GM23338 (cell line): ENCODE measurements at regions not wholly inside any gene's neighbourhood (a gene's known extent, or its start where the extent isn't known, plus 50 kb on each side); places are given as distances from the start of the nearest gene placed in this dataset.

Experiments
- ATAC-seq: fragments of 200-7000 bp; cut with Tn5 transposase; 3 replicates; pipeline ENCODE4 v1.9.1; 2020
- DNase-seq: peaks from one replicate; pipeline ENCODE4 v3.0.0-alpha.2; 2015; ENCODE audit warnings: low spot score
- H2AFZ ChIP-seq: fragments of 200-600 bp; sonication (generic); 2 replicates; pipeline ENCODE4 v1.8.0; 2016; ENCODE audit warnings: antibody characterized with exemption, mild to moderate bottlenecking, moderate library complexity
- H3F3A ChIP-seq: fragments of 200-600 bp; sonication (generic); replicated peaks from 2 replicates; pipeline ENCODE4 v1.8.0; 2017; ENCODE audit warnings: antibody characterized with exemption, mixed run types, low read depth
- H3K27ac ChIP-seq: fragments of 200-600 bp; sonication (generic); 2 replicates; pipeline ENCODE4 v1.6.1; 2016; ENCODE audit warnings: low read depth
- H3K27me3 ChIP-seq: fragments of 200-600 bp; sonication (generic); 2 replicates; pipeline ENCODE4 v1.8.0; 2016; ENCODE audit warnings: mild to moderate bottlenecking, mixed run types, moderate library complexity; ENCODE audit not compliant: insufficient read depth
- H3K36me3 ChIP-seq: fragments of 200-600 bp; sonication (generic); 2 replicates; pipeline ENCODE4 v1.8.0; 2016; ENCODE audit warnings: mild to moderate bottlenecking; ENCODE audit not compliant: insufficient read depth
- H3K4me1 ChIP-seq: fragments of 200-600 bp; sonication (generic); 2 replicates; pipeline ENCODE4 v1.8.0; 2016; ENCODE audit warnings: mild to moderate bottlenecking, moderate library complexity; ENCODE audit not compliant: insufficient read depth
- H3K4me2 ChIP-seq: fragments of 200-600 bp; sonication (generic); 2 replicates; pipeline ENCODE4 v1.7.1; 2017; ENCODE audit warnings: mixed run types
- H3K4me3 ChIP-seq: fragments of 200-600 bp; sonication (generic); 2 replicates; pipeline ENCODE4 v1.6.1; 2016; ENCODE audit warnings: mixed run types
- H3K79me2 ChIP-seq: fragments of 200-600 bp; sonication (generic); replicated peaks from 2 replicates; pipeline ENCODE4 v1.8.0; 2017; ENCODE audit warnings: mild to moderate bottlenecking; ENCODE audit not compliant: insufficient read depth
- H3K9me2 ChIP-seq: fragments of 200-600 bp; sonication (generic); 2 replicates; pipeline ENCODE4 v1.8.0; 2017; ENCODE audit not compliant: insufficient read depth
- H4K20me1 ChIP-seq: fragments of 200-600 bp; sonication (generic); replicated peaks from 2 replicates; pipeline ENCODE4 v1.8.0; 2017; ENCODE audit warnings: mild to moderate bottlenecking; ENCODE audit not compliant: insufficient read depth
- H3K27ac Mint-ChIP-seq: 2 replicates; pipeline ENCODE4 v1.8.0; 2020; ENCODE audit warnings: inconsistent platforms, mild to moderate bottlenecking, moderate library complexity, mixed read lengths
- H3K27me3 Mint-ChIP-seq: 3 replicates; pipeline ENCODE4 v1.8.0; 2022; ENCODE audit warnings: low read depth, mild to moderate bottlenecking, moderate library complexity, mixed read lengths, inconsistent platforms; ENCODE audit not compliant: insufficient read depth, poor library complexity
- H3K36me3 Mint-ChIP-seq: 3 replicates; pipeline ENCODE4 v1.8.0; 2021; ENCODE audit warnings: low read depth, mild to moderate bottlenecking, inconsistent platforms, moderate library complexity, mixed read lengths
- H3K4me1 Mint-ChIP-seq: 3 replicates; pipeline ENCODE4 v1.8.0; 2020; ENCODE audit warnings: mild to moderate bottlenecking, inconsistent platforms, mixed read lengths
- H3K4me3 Mint-ChIP-seq: 3 replicates; pipeline ENCODE4 v1.8.0; 2021; ENCODE audit warnings: moderate library complexity, mild to moderate bottlenecking, inconsistent platforms, mixed read lengths
- H3K9me3 Mint-ChIP-seq: 3 replicates; pipeline ENCODE4 v1.8.0; 2020; ENCODE audit warnings: moderate library complexity, mild to moderate bottlenecking, inconsistent platforms, mixed read lengths
- CREB1 ChIP-seq: fragments of 250-450 bp; sonication (Bioruptor Pico); IDR thresholded peaks from 2 replicates; pipeline ENCODE4 v1.5.0; 2020; ENCODE audit warnings: low read depth, mild to moderate bottlenecking, moderate library complexity
- EZH2 ChIP-seq: fragments of 200-600 bp; sonication (generic); IDR thresholded peaks from one replicate; pipeline ENCODE4 v1.8.0; 2017; ENCODE audit warnings: antibody characterized with exemption, mild to moderate bottlenecking, low read depth; ENCODE audit not compliant: unreplicated experiment
- EZH2phosphoT487 ChIP-seq: fragments of 200-600 bp; sonication (generic); IDR thresholded peaks from one replicate; pipeline ENCODE4 v1.8.1; 2018; ENCODE audit warnings: antibody characterized with exemption; ENCODE audit not compliant: unreplicated experiment
- NANOG ChIP-seq: IDR thresholded peaks from 2 replicates; pipeline ENCODE4 v1.6.1; 2016; ENCODE audit warnings: antibody characterized with exemption, borderline replicate concordance
- POLR2AphosphoS5 ChIP-seq: IDR thresholded peaks from 2 replicates; pipeline ENCODE4 v1.6.1; 2016; ENCODE audit warnings: antibody characterized with exemption, low read depth
- STAT1 ChIP-seq: IDR thresholded peaks from one replicate; pipeline ENCODE4 v1.6.1; 2016; ENCODE audit warnings: antibody characterized with exemption; ENCODE audit not compliant: unreplicated experiment
- ZNF331 ChIP-seq: fragments of 250-450 bp; sonication (Bioruptor Pico); IDR thresholded peaks from 2 replicates; pipeline ENCODE4 v1.5.0; 2020; ENCODE audit warnings: low read depth, mild to moderate bottlenecking, moderate library complexity
- ZNF462 ChIP-seq: fragments of 250-450 bp; sonication (Bioruptor Pico); IDR thresholded peaks from 2 replicates; pipeline ENCODE4 v1.5.0; 2020; ENCODE audit warnings: mild to moderate bottlenecking, moderate library complexity
- TF ChIP-seq, protein P1 (sequence below), 2 experiments: fragments of 200-600 bp in 1 of 2; sonication (generic) in 1 of 2; conservative IDR thresholded peaks; 2 replicates each; pipeline versions ENCODE4 v1.5.1 to v1.6.1; 2016 to 2017; ENCODE audit warnings: antibody characterized with exemption in 2 of 2, low read depth in 2 of 2, mild to moderate bottlenecking in 2 of 2, moderate library complexity in 1 of 2
- TF ChIP-seq, protein P2 (sequence below): IDR thresholded peaks from 2 replicates; pipeline ENCODE4 v1.6.1; 2016; ENCODE audit warnings: antibody characterized with exemption

DNA sequence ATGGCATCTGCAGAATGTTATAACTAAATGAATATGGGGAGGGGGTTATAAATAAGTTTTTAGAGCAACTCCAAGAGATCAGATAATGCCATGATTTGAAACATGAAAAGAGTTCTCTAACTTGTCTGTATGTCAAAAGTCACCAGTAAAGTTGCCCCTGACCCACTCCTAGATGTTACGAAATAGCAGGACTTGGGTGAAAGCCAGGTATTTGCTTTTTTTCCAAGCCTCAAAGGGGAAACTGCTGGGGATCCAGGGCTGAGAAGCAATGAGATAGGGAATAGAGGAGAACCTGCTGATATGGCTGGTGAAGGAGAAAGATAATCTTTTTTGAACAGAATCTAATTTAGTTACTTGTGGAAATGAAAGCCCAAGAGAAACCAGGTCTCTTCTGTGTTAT lies 191.5 kb upstream of the CDH20 start (continued):
- TF ChIP-seq, protein P1, sequence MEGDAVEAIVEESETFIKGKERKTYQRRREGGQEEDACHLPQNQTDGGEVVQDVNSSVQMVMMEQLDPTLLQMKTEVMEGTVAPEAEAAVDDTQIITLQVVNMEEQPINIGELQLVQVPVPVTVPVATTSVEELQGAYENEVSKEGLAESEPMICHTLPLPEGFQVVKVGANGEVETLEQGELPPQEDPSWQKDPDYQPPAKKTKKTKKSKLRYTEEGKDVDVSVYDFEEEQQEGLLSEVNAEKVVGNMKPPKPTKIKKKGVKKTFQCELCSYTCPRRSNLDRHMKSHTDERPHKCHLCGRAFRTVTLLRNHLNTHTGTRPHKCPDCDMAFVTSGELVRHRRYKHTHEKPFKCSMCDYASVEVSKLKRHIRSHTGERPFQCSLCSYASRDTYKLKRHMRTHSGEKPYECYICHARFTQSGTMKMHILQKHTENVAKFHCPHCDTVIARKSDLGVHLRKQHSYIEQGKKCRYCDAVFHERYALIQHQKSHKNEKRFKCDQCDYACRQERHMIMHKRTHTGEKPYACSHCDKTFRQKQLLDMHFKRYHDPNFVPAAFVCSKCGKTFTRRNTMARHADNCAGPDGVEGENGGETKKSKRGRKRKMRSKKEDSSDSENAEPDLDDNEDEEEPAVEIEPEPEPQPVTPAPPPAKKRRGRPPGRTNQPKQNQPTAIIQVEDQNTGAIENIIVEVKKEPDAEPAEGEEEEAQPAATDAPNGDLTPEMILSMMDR (conservative IDR thresholded peaks at IDR 0.05; ENCODE audit: low read depth in 2 of 2), result no peak

GRCh38 chr18:61148322-61148721 lies 184.9 kb upstream of the CDH20 start:
- H3F3A ChIP-seq, result no peaks in the 10 kb centered on the region
- no peaks in the 10 kb centered on the region for H3K27me3 ChIP-seq
- no peak overlapping the region for H2AFZ ChIP-seq
- no peak overlapping the region for H3K27ac ChIP-seq
- no peaks in the 10 kb centered on the region for H3K4me1 ChIP-seq
- ATAC-seq, result no peak
- H3K4me3 ChIP-seq, result no peak overlapping the region
- H4K20me1 ChIP-seq, result no peaks in the 10 kb centered on the region
- no peak for TF ChIP-seq CREB1 (CRISPR knock-in tag)
- Mint-ChIP-seq H3K9me3 (peaks cover 10% of the 10 kb centered on the region; the same call in 2 of the 3 replicates), H3K36me3 (peaks cover 3% of the 10 kb centered on the region; the same call in 1 of the 3 replicates), H3K4me3 (no peak overlapping the region), H3K27ac (no peak overlapping the region), H3K27me3 (peaks cover 3% of the 10 kb centered on the region), H3K4me1 (no peaks in the 10 kb centered on the region)
- H3K9me2 ChIP-seq, result no peaks in the 10 kb centered on the region
- H3K4me2 ChIP-seq, result no peak overlapping the region
- no peaks in the 10 kb centered on the region for H3K36me3 ChIP-seq
- no peaks in the 10 kb centered on the region for H3K79me2 ChIP-seq
- DNase-seq, result no peak

DNA sequence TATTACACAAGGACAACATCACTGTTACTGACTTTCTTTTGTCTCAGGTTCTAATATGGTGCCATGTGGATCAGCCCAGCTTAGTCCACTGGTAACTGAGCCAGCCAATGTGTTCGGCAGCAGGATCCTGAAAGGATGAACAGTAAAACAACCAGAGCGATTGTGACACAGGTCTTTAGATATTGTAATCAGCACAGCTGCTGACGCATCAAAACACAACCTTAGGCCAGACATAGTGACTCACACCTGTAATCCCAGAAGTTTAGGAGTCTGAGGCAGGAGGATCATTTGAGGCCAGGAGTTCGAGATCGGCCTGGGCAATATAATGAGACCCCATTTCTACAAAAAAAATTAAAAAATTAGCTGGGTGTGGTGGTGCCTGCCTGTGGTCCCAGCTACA lies 183.4 kb upstream of the CDH20 start:
- H3K4me1 ChIP-seq, result no peaks in the 10 kb centered on the region
- DNase-seq (no peak), ATAC-seq (no peak)
- peaks cover 3% of the 10 kb centered on the region for H3K27me3 Mint-ChIP-seq
- no peak overlapping the region for H3K27ac ChIP-seq
- no peak overlapping the region for H3K4me3 ChIP-seq
- no peaks in the 10 kb centered on the region for H3K9me2 ChIP-seq
- no peaks in the 10 kb centered on the region for H3K36me3 ChIP-seq
- no peak overlapping the region for H2AFZ ChIP-seq
- no peak overlapping the region for H3K27ac Mint-ChIP-seq
- peaks cover 3% of the 10 kb centered on the region; the same call in 2 of the 3 replicates for H3K9me3 Mint-ChIP-seq
- H3K4me3 Mint-ChIP-seq, result no peak overlapping the region
- H3F3A ChIP-seq, result no peaks in the 10 kb centered on the region
- H3K4me2 ChIP-seq, result no peak overlapping the region
- no peaks in the 10 kb centered on the region for H3K27me3 ChIP-seq
- no peaks in the 10 kb centered on the region for H3K4me1 Mint-ChIP-seq
- H3K79me2 ChIP-seq, result no peaks in the 10 kb centered on the region
- peaks cover 3% of the 10 kb centered on the region; the same call in 1 of the 3 replicates for H3K36me3 Mint-ChIP-seq
- no peaks in the 10 kb centered on the region for H4K20me1 ChIP-seq
- TF ChIP-seq STAT1, result no peak
- TF ChIP-seq ZNF331 (CRISPR knock-in tag), result no peak
- no peak for TF ChIP-seq CREB1 (CRISPR knock-in tag)
- TF ChIP-seq, protein P2, sequence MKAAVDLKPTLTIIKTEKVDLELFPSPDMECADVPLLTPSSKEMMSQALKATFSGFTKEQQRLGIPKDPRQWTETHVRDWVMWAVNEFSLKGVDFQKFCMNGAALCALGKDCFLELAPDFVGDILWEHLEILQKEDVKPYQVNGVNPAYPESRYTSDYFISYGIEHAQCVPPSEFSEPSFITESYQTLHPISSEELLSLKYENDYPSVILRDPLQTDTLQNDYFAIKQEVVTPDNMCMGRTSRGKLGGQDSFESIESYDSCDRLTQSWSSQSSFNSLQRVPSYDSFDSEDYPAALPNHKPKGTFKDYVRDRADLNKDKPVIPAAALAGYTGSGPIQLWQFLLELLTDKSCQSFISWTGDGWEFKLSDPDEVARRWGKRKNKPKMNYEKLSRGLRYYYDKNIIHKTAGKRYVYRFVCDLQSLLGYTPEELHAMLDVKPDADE, result no peak
- TF ChIP-seq NANOG, result no peak
- no peak for TF ChIP-seq EZH2phosphoT487
- no peak for TF ChIP-seq POLR2AphosphoS5
- no peak for TF ChIP-seq EZH2
- TF ChIP-seq ZNF462 (CRISPR knock-in tag), result no peak
